Stimulated activated naive B cell treated with anti-CD40 and anti-IgM and Interleukin-4, amounts not matched to agents 10 μg/mL and 1 μg/mL and 100 μg/mL, for 72 hours (primary cell): ENCODE measurements at regions not wholly inside any gene's neighbourhood (a gene's known extent, or its start where the extent isn't known, plus 50 kb on each side); places are given as distances from the start of the nearest gene placed in this dataset.
"Not testable (repeated sequence)": the region's sequence is repeated elsewhere in the genome, so short reads cannot be mapped to it uniquely, and the experiment has no call there.

ENCODE experiments used
- ATAC-seq, 2 donors: fragments of 150-1000 bp; cut with Tn5 transposase; replicated peaks; 2 replicates each; pipeline ENCODE4 v1.10.0; 2021; ENCODE audit warnings: moderate library complexity in 1 of 2
- DNase-seq: peaks from one replicate; pipeline ENCODE4 v3.0.0; 2021
- H3K27ac Mint-ChIP-seq: one replicate; pipeline ENCODE4 v1.8.0; 2022; ENCODE audit warnings: mild to moderate bottlenecking, mixed read lengths
- H3K27me3 Mint-ChIP-seq, 2 donors: one replicate each; pipeline ENCODE4 v1.8.0; 2022; ENCODE audit warnings: mixed read lengths in 2 of 2
- H3K36me3 Mint-ChIP-seq, 2 donors: one replicate each; pipeline ENCODE4 v1.8.0; 2022; ENCODE audit warnings: mixed read lengths in 2 of 2, mild to moderate bottlenecking in 1 of 2
- H3K4me1 Mint-ChIP-seq, 2 donors: one replicate each; pipeline ENCODE4 v1.8.0; 2022; ENCODE audit warnings: mixed read lengths in 2 of 2, mild to moderate bottlenecking in 1 of 2
- H3K4me3 Mint-ChIP-seq, 2 donors: one replicate each; pipeline ENCODE4 v1.8.0; 2022; ENCODE audit warnings: mild to moderate bottlenecking in 2 of 2, mixed read lengths in 2 of 2, moderate library complexity in 1 of 2
- H3K9me3 Mint-ChIP-seq, 2 donors: one replicate each; pipeline ENCODE4 v1.8.0; 2022; ENCODE audit warnings: mixed read lengths in 2 of 2, mild to moderate bottlenecking in 1 of 2

- DNase-seq = no peak
- Mint-ChIP-seq H3K4me1 (peaks cover 11% of the 10 kb centered on the region in 2 donors), H3K27me3 (peaks cover 0 to 5% of the 10 kb centered on the region in 2 donors), H3K36me3 (peaks cover 0 to 4% of the 10 kb centered on the region in 2 donors), H3K27ac (no peak overlapping the region), H3K9me3 (peaks cover 5 to 8% of the 10 kb centered on the region in 2 donors), H3K4me3 (peak overlapping the region in 1 of 2 donors; percentile 39)
- ATAC-seq = peak; percentile 69 to 74
Observed at GRCh38 chr3:3665961-3666640, 133.1 kb upstream of the LRRN1 start.

GRCh38 chr3:3665546-3665945 is 133.7 kb upstream of the LRRN1 start:
- peaks cover 5 to 6% of the 10 kb centered on the region in 2 donors for H3K9me3 Mint-ChIP-seq
- peaks cover 0 to 5% of the 10 kb centered on the region in 2 donors for H3K27me3 Mint-ChIP-seq

GRCh38 chr3:3664935-3665334 is 134.3 kb upstream of the LRRN1 start:
- H3K9me3 Mint-ChIP-seq = peaks cover 5 to 6% of the 10 kb centered on the region in 2 donors

More at GRCh38 chr3:3665546-3665945, 133.7 kb upstream of the LRRN1 start:
- Mint-ChIP-seq H3K4me1 (peaks cover 11% of the 10 kb centered on the region in 2 donors), H3K36me3 (peaks cover 0 to 4% of the 10 kb centered on the region in 2 donors), H3K27ac (no peak overlapping the region), H3K4me3 (no peak overlapping the region)
- DNase-seq (no peak), ATAC-seq (no peak)

GRCh38 chr3:3662610-3663009 is 136.6 kb upstream of the LRRN1 start:
- Mint-ChIP-seq H3K9me3 (peaks cover 4 to 5% of the 10 kb centered on the region in 2 donors), H3K27ac (no peak overlapping the region), H3K36me3 (peaks cover 0 to 4% of the 10 kb centered on the region in 2 donors), H3K4me3 (no peak overlapping the region), H3K27me3 (peaks cover 0 to 5% of the 10 kb centered on the region in 2 donors), H3K4me1 (peaks cover 11% of the 10 kb centered on the region in 2 donors)
- ATAC-seq (no peak), DNase-seq (no peak)

More at GRCh38 chr3:3664935-3665334, 134.3 kb upstream of the LRRN1 start:
- Mint-ChIP-seq H3K27me3 (peaks cover 0 to 5% of the 10 kb centered on the region in 2 donors), H3K4me1 (peaks cover 11% of the 10 kb centered on the region in 2 donors), H3K4me3 (no peak overlapping the region), H3K36me3 (peaks cover 0 to 4% of the 10 kb centered on the region in 2 donors), H3K27ac (no peak overlapping the region)
- ATAC-seq (no peak), DNase-seq (no peak)

- H3K27me3 Mint-ChIP-seq = peaks cover 0 to 8% of the 10 kb centered on the region in 2 donors
- no peak overlapping the region for H3K4me3 Mint-ChIP-seq
- H3K4me1 Mint-ChIP-seq = no peaks in the 10 kb centered on the region
Observed at GRCh38 chr3:3654916-3655315, 144.3 kb upstream of the LRRN1 start.

GRCh38 chr3:3648988-3649679 is 150.1 kb upstream of the LRRN1 start:
- DNase-seq = no peak
- peaks cover 0 to 8% of the 10 kb centered on the region in 2 donors for H3K27me3 Mint-ChIP-seq
- H3K36me3 Mint-ChIP-seq = no peaks in the 10 kb centered on the region
- no peak for ATAC-seq
- no peak overlapping the region for H3K27ac Mint-ChIP-seq
- H3K4me1 Mint-ChIP-seq = peaks cover 4 to 7% of the 10 kb centered on the region in 2 donors
- no peak overlapping the region for H3K4me3 Mint-ChIP-seq
- H3K9me3 Mint-ChIP-seq = peaks cover 0 to 2% of the 10 kb centered on the region in 2 donors

More at GRCh38 chr3:3654916-3655315, 144.3 kb upstream of the LRRN1 start:
- ATAC-seq (no peak), DNase-seq (no peak)
- H3K36me3 Mint-ChIP-seq = no peaks in the 10 kb centered on the region
- H3K9me3 Mint-ChIP-seq = peaks cover 0 to 3% of the 10 kb centered on the region in 2 donors
- H3K27ac Mint-ChIP-seq = no peak overlapping the region

GRCh38 chr3:3646934-3647333 is 152.3 kb upstream of the LRRN1 start:
- DNase-seq = no peak
- no peak overlapping the region for H3K4me3 Mint-ChIP-seq

GRCh38 chr3:3646103-3646844 is 153.0 kb upstream of the LRRN1 start:
- H3K4me3 Mint-ChIP-seq, DNase-seq, H3K9me3 Mint-ChIP-seq, H3K4me1 Mint-ChIP-seq, H3K27me3 Mint-ChIP-seq, H3K27ac Mint-ChIP-seq, H3K36me3 Mint-ChIP-seq: not testable (repeated sequence)
- peak; percentile 51 for ATAC-seq

More at GRCh38 chr3:3646934-3647333, 152.3 kb upstream of the LRRN1 start:
- H3K9me3 Mint-ChIP-seq = peaks cover 0 to 2% of the 10 kb centered on the region in 2 donors
- H3K36me3 Mint-ChIP-seq = no peaks in the 10 kb centered on the region
- H3K27me3 Mint-ChIP-seq = peaks cover 0 to 5% of the 10 kb centered on the region in 2 donors
- no peak for ATAC-seq
- no peak overlapping the region for H3K27ac Mint-ChIP-seq
- peaks cover 4 to 7% of the 10 kb centered on the region in 2 donors for H3K4me1 Mint-ChIP-seq

- Mint-ChIP-seq H3K27ac (no peak overlapping the region), H3K36me3 (no peaks in the 10 kb centered on the region)
- DNase-seq = no peak
Observed at GRCh38 chr3:3641877-3642455, 157.3 kb upstream of the LRRN1 start.

GRCh38 chr3:3639078-3639477 is 160.2 kb upstream of the LRRN1 start:
- Mint-ChIP-seq H3K4me1 (no peaks in the 10 kb centered on the region), H3K4me3 (no peak overlapping the region), H3K27ac (no peak overlapping the region), H3K27me3 (no peaks in the 10 kb centered on the region), H3K36me3 (no peaks in the 10 kb centered on the region), H3K9me3 (no peaks in the 10 kb centered on the region)
- ATAC-seq (no peak), DNase-seq (no peak)

More at GRCh38 chr3:3641877-3642455, 157.3 kb upstream of the LRRN1 start:
- no peak for ATAC-seq
- H3K9me3 Mint-ChIP-seq = no peaks in the 10 kb centered on the region
- no peaks in the 10 kb centered on the region for H3K27me3 Mint-ChIP-seq
- no peak overlapping the region for H3K4me3 Mint-ChIP-seq
- peaks cover 4 to 7% of the 10 kb centered on the region in 2 donors for H3K4me1 Mint-ChIP-seq

- no peaks in the 10 kb centered on the region for H3K27me3 Mint-ChIP-seq
- ATAC-seq = no peak
- H3K9me3 Mint-ChIP-seq = no peaks in the 10 kb centered on the region
- no peak overlapping the region for H3K27ac Mint-ChIP-seq
- no peak overlapping the region for H3K4me3 Mint-ChIP-seq
- H3K4me1 Mint-ChIP-seq = no peaks in the 10 kb centered on the region
- no peaks in the 10 kb centered on the region for H3K36me3 Mint-ChIP-seq
- no peak for DNase-seq
Observed at GRCh38 chr3:3636815-3637214, 162.4 kb upstream of the LRRN1 start.

GRCh38 chr3:3635109-3635508 is 164.1 kb upstream of the LRRN1 start:
- no peaks in the 10 kb centered on the region for H3K27me3 Mint-ChIP-seq
- no peak overlapping the region for H3K4me3 Mint-ChIP-seq
- H3K36me3 Mint-ChIP-seq = no peaks in the 10 kb centered on the region
- H3K9me3 Mint-ChIP-seq = no peaks in the 10 kb centered on the region
- ATAC-seq (no peak), DNase-seq (no peak)
- no peak overlapping the region for H3K27ac Mint-ChIP-seq
- no peaks in the 10 kb centered on the region for H3K4me1 Mint-ChIP-seq

- Mint-ChIP-seq H3K36me3 (no peaks in the 10 kb centered on the region), H3K27me3 (no peaks in the 10 kb centered on the region), H3K9me3 (no peaks in the 10 kb centered on the region), H3K4me1 (no peaks in the 10 kb centered on the region), H3K27ac (no peak overlapping the region), H3K4me3 (no peak overlapping the region)
- DNase-seq (no peak), ATAC-seq (no peak)
Observed at GRCh38 chr3:3634326-3634725, 164.9 kb upstream of the LRRN1 start.

- H3K4me1 Mint-ChIP-seq = peaks cover 0 to 2% of the 10 kb centered on the region in 2 donors
- H3K4me3 Mint-ChIP-seq = no peak overlapping the region
- no peak for DNase-seq
- H3K9me3 Mint-ChIP-seq = no peaks in the 10 kb centered on the region
- H3K27me3 Mint-ChIP-seq = no peaks in the 10 kb centered on the region
- no peaks in the 10 kb centered on the region for H3K36me3 Mint-ChIP-seq
- no peak overlapping the region for H3K27ac Mint-ChIP-seq
- no peak for ATAC-seq
Observed at GRCh38 chr3:3633761-3634160, 165.5 kb upstream of the LRRN1 start.
